SK-N-MC (cell line): ENCODE measurements at regions not wholly inside any gene's neighbourhood (a gene's known extent, or its start where the extent isn't known, plus 50 kb on each side); places are given as distances from the start of the nearest gene placed in this dataset.

Experiments
- EZH2 ChIP-seq: fragments of 200-600 bp; sonication (generic); IDR thresholded peaks from one replicate; pipeline ENCODE4 v1.6.1; 2017; ENCODE audit warnings: antibody characterized with exemption
- FOXP2 ChIP-seq: optimal IDR thresholded peaks from 2 replicates; pipeline ENCODE3; 2011; ENCODE audit warnings: mild to moderate bottlenecking, moderate library complexity; ENCODE audit not compliant: insufficient read depth; ENCODE audit errors: extremely low read length, control extremely low read depth
- POLR2AphosphoS5 ChIP-seq: IDR thresholded peaks from 2 replicates; pipeline ENCODE4 v1.6.1; 2012; ENCODE audit warnings: mild to moderate bottlenecking, low read depth, low read length, borderline replicate concordance

DNA sequence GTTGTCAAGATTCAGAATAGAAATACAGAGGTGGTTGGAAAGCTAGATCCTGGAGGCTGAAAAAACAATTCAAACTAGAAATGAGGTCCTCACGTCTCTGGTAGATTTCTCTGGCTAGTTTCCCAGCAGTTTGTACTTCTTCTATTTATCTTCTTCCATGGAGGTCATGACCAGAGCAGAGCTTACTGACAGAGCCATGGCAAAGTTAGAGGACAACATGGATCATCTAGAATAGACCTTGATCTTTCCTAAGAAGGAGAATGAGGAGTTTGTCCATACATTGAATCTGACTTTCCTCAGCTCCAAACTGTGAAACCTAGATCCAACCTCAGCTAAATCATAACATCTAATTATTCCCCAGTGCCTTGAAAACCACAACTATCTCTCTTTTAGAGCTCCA is 900.8 kb upstream of the GOT2 start:
- TF ChIP-seq POLR2AphosphoS5 (no peak), EZH2 (no peak), FOXP2 (no peak)
